ENCODE measurements at regions not wholly inside any gene's neighbourhood (a gene's known extent, or its start where the extent isn't known, plus 50 kb on each side); places are given as distances from the start of the nearest gene placed in this dataset.

DNA sequence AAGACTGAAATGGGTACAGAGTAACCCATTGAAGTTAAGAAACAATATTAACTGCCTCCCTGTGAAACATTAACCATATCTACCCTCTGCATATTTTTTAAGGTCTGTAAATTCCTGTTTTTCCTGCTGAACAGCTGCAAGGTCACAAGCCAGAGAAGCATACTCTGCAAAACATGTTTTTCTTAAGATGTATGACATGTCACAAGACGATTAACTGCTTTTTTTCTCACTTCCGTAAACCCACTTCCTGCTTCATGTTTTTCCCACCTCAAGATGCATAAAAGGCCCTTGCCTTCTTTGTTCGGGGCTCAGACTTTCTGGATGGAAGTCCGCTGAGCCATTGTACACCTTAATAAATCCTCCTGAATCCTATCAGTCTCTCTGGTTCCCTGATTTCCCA lies 504.7 kb upstream of the MIS18BP1 start:
- TF ChIP-seq, protein P1, sequence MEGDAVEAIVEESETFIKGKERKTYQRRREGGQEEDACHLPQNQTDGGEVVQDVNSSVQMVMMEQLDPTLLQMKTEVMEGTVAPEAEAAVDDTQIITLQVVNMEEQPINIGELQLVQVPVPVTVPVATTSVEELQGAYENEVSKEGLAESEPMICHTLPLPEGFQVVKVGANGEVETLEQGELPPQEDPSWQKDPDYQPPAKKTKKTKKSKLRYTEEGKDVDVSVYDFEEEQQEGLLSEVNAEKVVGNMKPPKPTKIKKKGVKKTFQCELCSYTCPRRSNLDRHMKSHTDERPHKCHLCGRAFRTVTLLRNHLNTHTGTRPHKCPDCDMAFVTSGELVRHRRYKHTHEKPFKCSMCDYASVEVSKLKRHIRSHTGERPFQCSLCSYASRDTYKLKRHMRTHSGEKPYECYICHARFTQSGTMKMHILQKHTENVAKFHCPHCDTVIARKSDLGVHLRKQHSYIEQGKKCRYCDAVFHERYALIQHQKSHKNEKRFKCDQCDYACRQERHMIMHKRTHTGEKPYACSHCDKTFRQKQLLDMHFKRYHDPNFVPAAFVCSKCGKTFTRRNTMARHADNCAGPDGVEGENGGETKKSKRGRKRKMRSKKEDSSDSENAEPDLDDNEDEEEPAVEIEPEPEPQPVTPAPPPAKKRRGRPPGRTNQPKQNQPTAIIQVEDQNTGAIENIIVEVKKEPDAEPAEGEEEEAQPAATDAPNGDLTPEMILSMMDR (conservative IDR thresholded peaks at IDR 0.05; ENCODE audit: low read depth in 2 of 2), result no peak
- TF ChIP-seq EZH2phosphoT487 (IDR thresholded peaks at IDR 0.05; ENCODE audit: unreplicated experiment) (no peak), POLR2AphosphoS5 (IDR thresholded peaks at IDR 0.05; ENCODE audit: low read depth) (no peak), EZH2 (IDR thresholded peaks at IDR 0.05; ENCODE audit: low read depth, unreplicated experiment) (no peak), ZNF331 (CRISPR knock-in tag; IDR thresholded peaks at IDR 0.05; ENCODE audit: low read depth) (no peak), STAT1 (IDR thresholded peaks at IDR 0.05; ENCODE audit: unreplicated experiment) (no peak), CREB1 (CRISPR knock-in tag; IDR thresholded peaks at IDR 0.05; ENCODE audit: low read depth) (no peak), ZNF114 (CRISPR knock-in tag; IDR thresholded peaks at IDR 0.05) (no peak), JUNB (IDR thresholded peaks at IDR 0.05; ENCODE audit: unreplicated experiment) (no peak)
- TF ChIP-seq, protein P2, sequence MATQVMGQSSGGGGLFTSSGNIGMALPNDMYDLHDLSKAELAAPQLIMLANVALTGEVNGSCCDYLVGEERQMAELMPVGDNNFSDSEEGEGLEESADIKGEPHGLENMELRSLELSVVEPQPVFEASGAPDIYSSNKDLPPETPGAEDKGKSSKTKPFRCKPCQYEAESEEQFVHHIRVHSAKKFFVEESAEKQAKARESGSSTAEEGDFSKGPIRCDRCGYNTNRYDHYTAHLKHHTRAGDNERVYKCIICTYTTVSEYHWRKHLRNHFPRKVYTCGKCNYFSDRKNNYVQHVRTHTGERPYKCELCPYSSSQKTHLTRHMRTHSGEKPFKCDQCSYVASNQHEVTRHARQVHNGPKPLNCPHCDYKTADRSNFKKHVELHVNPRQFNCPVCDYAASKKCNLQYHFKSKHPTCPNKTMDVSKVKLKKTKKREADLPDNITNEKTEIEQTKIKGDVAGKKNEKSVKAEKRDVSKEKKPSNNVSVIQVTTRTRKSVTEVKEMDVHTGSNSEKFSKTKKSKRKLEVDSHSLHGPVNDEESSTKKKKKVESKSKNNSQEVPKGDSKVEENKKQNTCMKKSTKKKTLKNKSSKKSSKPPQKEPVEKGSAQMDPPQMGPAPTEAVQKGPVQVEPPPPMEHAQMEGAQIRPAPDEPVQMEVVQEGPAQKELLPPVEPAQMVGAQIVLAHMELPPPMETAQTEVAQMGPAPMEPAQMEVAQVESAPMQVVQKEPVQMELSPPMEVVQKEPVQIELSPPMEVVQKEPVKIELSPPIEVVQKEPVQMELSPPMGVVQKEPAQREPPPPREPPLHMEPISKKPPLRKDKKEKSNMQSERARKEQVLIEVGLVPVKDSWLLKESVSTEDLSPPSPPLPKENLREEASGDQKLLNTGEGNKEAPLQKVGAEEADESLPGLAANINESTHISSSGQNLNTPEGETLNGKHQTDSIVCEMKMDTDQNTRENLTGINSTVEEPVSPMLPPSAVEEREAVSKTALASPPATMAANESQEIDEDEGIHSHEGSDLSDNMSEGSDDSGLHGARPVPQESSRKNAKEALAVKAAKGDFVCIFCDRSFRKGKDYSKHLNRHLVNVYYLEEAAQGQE (IDR thresholded peaks at IDR 0.05; ENCODE audit: unreplicated experiment), result no peak

All from GM23338 (cell line).